Skeletal muscle tissue (tissue), 3 donors: ENCODE measurements at regions not wholly inside any gene's neighbourhood (a gene's known extent, or its start where the extent isn't known, plus 50 kb on each side); places are given as distances from the start of the nearest gene placed in this dataset.

Experiments
- H3K27ac ChIP-seq: one replicate; pipeline ENCODE4 v1.7.0; 2013; ENCODE audit warnings: mild to moderate bottlenecking, low read depth, low read length, inconsistent platforms
- H3K27me3 ChIP-seq, 3 donors: one replicate each; pipeline ENCODE4 v1.7.0; 2013; ENCODE audit warnings: low read length in 3 of 3; ENCODE audit not compliant: control insufficient read depth in 3 of 3, insufficient read depth in 3 of 3
- H3K36me3 ChIP-seq, 3 donors: one replicate each; pipeline ENCODE4 v1.7.0; 2013; ENCODE audit warnings: low read length in 3 of 3; ENCODE audit not compliant: control insufficient read depth in 3 of 3, insufficient read depth in 3 of 3
- H3K4me1 ChIP-seq, 3 donors: one replicate each; pipeline ENCODE4 v1.7.0; 2013; ENCODE audit warnings: low read length in 3 of 3, mild to moderate bottlenecking in 3 of 3; ENCODE audit not compliant: control insufficient read depth in 3 of 3, insufficient read depth in 3 of 3
- H3K4me3 ChIP-seq, 3 donors: one replicate each; pipeline ENCODE4 v1.7.0; 2013; ENCODE audit warnings: low read length in 3 of 3
- H3K9ac ChIP-seq, 3 donors: one replicate each; pipeline ENCODE4 v1.7.0; 2013; ENCODE audit warnings: low read length in 3 of 3, mild to moderate bottlenecking in 3 of 3, moderate library complexity in 2 of 3, low read depth in 1 of 3
- H3K9me3 ChIP-seq, 3 donors: one replicate each; pipeline ENCODE4 v1.7.0; 2013; ENCODE audit warnings: low read length in 3 of 3; ENCODE audit not compliant: control insufficient read depth in 3 of 3
- donor health status: Osteomylitis.

DNA sequence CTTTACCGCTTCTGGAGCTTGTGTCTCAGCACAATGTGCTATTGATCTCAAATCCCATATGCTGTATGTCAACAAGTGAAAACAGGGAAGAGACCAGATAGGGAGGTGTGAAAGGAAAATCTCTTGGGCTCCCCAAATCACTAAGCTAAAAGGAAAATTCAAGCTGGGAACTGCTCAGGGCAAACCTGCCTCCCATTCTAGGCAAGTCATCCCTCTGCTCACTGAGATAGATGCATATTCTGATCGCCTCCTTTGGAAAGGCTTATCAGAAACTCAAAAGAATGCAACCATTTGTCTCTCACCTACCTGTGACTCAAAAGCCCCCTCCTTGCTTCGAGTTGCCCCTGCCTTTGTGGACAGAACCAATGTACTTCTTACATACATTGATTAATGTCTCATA lies 161.1 kb upstream of the LYZL1 start:
- Histone ChIP-seq H3K27ac (no peak overlapping the region), H3K27me3 (no peaks in the 10 kb centered on the region), H3K4me1 (peaks cover 2 to 16% (median 5%) of the 10 kb centered on the region in 3 donors), H3K36me3 (no peaks in the 10 kb centered on the region), H3K4me3 (no peak overlapping the region), H3K9me3 (no peaks in the 10 kb centered on the region), H3K9ac (no peak overlapping the region)

DNA sequence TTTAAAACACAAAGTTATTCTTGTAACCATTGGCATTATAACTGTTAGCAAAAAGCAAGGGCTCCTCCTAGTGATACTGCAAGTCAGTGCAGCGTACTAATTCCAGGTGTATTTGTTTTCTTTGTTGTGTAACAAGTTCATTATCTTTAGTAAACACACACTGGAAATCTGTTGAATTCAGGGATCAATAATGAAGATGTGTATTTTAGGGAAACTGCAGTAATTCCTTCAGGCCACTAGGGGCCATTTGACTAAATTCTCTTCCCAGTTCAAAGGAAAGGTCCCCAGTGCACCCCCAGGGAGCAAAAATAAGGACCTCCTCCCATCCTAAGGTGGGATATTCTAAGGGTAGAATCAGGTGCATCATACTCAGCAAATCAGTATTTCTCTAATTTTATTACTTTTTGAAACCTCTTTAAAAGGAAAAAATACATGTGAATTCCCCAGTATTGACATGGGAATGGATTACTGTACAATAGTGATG lies 158.6 kb upstream of the LYZL1 start:
- Histone ChIP-seq H3K9ac (no peak overlapping the region), H3K4me3 (no peak overlapping the region), H3K4me1 (peaks cover 5 to 18% (median 6%) of the 10 kb centered on the region in 3 donors), H3K27ac (no peak overlapping the region), H3K27me3 (no peaks in the 10 kb centered on the region), H3K9me3 (no peaks in the 10 kb centered on the region), H3K36me3 (no peaks in the 10 kb centered on the region)

- no peaks in the 10 kb centered on the region for H3K9me3 ChIP-seq
- H3K27ac ChIP-seq, result no peak overlapping the region
- H3K4me3 ChIP-seq, result no peak overlapping the region
- no peaks in the 10 kb centered on the region for H3K27me3 ChIP-seq
- no peak overlapping the region for H3K9ac ChIP-seq
- H3K4me1 ChIP-seq, result peaks cover 5 to 18% (median 6%) of the 10 kb centered on the region in 3 donors
- no peaks in the 10 kb centered on the region for H3K36me3 ChIP-seq
These were observed 156.8 kb upstream of the LYZL1 start for GRCh38 chr10:29131952-29132547.

- Histone ChIP-seq H3K9me3 (no peaks in the 10 kb centered on the region), H3K27me3 (no peaks in the 10 kb centered on the region), H3K4me3 (no peak overlapping the region), H3K9ac (no peak overlapping the region), H3K4me1 (peaks cover 5 to 18% (median 6%) of the 10 kb centered on the region in 3 donors), H3K36me3 (no peaks in the 10 kb centered on the region), H3K27ac (no peak overlapping the region)
These were observed 156.2 kb upstream of the LYZL1 start for GRCh38 chr10:29132551-29133111.

DNA sequence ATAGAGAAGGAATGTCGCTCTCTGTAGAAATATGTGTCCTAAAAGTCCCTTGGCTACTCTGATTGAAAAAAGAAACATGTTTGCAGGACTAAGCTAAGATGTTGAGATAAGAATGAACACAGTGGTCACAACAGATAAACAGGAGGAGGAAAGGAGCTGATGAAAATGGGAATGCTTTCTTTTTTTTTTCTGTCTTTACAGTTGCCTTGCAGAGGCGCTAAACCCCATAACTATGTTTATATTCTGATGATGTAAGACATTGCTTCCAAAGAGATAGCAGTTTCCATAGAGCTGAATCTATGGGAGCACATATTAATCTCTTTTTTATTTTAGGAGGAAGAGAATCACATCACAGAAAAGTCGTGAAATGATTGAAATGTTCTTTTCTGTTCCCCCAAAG lies 153.5 kb upstream of the LYZL1 start:
- no peak overlapping the region for H3K27ac ChIP-seq
- H3K9me3 ChIP-seq, result no peaks in the 10 kb centered on the region
- no peaks in the 10 kb centered on the region for H3K36me3 ChIP-seq
- H3K4me3 ChIP-seq, result no peak overlapping the region
- no peak overlapping the region for H3K9ac ChIP-seq
- H3K4me1 ChIP-seq, result peaks cover 5 to 18% (median 6%) of the 10 kb centered on the region in 3 donors
- no peaks in the 10 kb centered on the region for H3K27me3 ChIP-seq

DNA sequence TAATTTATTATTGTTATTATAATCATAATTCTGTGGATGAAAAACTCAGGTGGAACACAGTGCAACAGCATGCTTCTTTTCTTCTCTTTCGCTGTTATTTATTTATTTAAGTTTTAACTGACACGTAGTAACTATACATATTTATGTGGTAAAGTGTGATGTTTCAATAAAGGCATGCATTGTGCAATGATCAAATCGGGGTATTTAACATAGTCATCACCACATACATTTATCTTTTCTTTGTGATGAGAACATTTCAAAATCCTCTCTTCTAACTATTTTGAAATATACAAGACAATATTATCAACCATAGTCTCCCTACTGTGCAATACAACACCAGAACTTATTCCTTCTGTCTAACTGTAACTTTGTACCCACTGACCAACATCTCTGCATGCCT lies 152.5 kb upstream of the LYZL1 start:
- H3K27me3 ChIP-seq, result no peaks in the 10 kb centered on the region
- H3K36me3 ChIP-seq, result no peaks in the 10 kb centered on the region
- no peak overlapping the region for H3K27ac ChIP-seq
- H3K9me3 ChIP-seq, result no peaks in the 10 kb centered on the region
- no peak overlapping the region for H3K9ac ChIP-seq
- peaks cover 5 to 11% (median 6%) of the 10 kb centered on the region in 3 donors for H3K4me1 ChIP-seq
- H3K4me3 ChIP-seq, result no peak overlapping the region

DNA sequence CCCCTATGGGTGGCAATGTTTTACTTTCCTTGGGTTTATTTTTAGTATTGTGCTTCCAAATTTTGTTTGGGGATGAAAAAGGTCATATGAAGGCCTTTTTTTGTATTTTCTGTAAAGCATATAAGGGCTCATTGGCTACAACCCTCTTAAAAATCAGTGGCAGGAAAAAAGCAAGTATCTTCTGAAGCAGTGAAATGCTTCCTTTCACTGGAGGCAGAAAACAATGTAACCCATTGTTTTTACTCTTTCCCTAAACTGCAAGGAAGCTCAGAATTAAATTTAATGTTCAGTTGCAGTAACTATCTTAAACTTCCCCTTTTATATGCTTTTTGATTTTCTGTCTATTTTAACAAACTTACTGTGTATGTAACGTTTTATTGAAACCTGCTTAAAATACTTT lies 148.7 kb upstream of the LYZL1 start:
- Histone ChIP-seq H3K27ac (no peak overlapping the region), H3K4me3 (no peak overlapping the region), H3K9me3 (no peaks in the 10 kb centered on the region), H3K27me3 (peaks cover 0 to 3% (median 0%) of the 10 kb centered on the region in 3 donors), H3K9ac (no peak overlapping the region), H3K36me3 (no peaks in the 10 kb centered on the region), H3K4me1 (no peaks in the 10 kb centered on the region)

- no peak overlapping the region for H3K27ac ChIP-seq
- no peaks in the 10 kb centered on the region for H3K4me1 ChIP-seq
- no peak overlapping the region for H3K9ac ChIP-seq
- peaks cover 0 to 3% (median 0%) of the 10 kb centered on the region in 3 donors for H3K27me3 ChIP-seq
- H3K36me3 ChIP-seq, result no peaks in the 10 kb centered on the region
- no peaks in the 10 kb centered on the region for H3K9me3 ChIP-seq
- H3K4me3 ChIP-seq, result no peak overlapping the region
These were observed 147.9 kb upstream of the LYZL1 start for GRCh38 chr10:29140991-29141390.

- Histone ChIP-seq H3K27ac (no peak overlapping the region), H3K9me3 (no peaks in the 10 kb centered on the region), H3K27me3 (peaks cover 0 to 3% (median 0%) of the 10 kb centered on the region in 3 donors), H3K9ac (no peak overlapping the region), H3K4me3 (no peak overlapping the region), H3K36me3 (no peaks in the 10 kb centered on the region), H3K4me1 (no peaks in the 10 kb centered on the region)
These were observed 147.1 kb upstream of the LYZL1 start for GRCh38 chr10:29141761-29142160.

- no peaks in the 10 kb centered on the region for H3K36me3 ChIP-seq
- H3K4me3 ChIP-seq, result no peak overlapping the region
- H3K27ac ChIP-seq, result no peak overlapping the region
- H3K9me3 ChIP-seq, result no peaks in the 10 kb centered on the region
- no peak overlapping the region for H3K9ac ChIP-seq
- no peaks in the 10 kb centered on the region for H3K4me1 ChIP-seq
- H3K27me3 ChIP-seq, result peaks cover 0 to 3% (median 0%) of the 10 kb centered on the region in 3 donors
These were observed 146.2 kb upstream of the LYZL1 start for GRCh38 chr10:29142516-29143314.
